IMR-90 (cell line): ENCODE measurements at regions not wholly inside any gene's neighbourhood (a gene's known extent, or its start where the extent isn't known, plus 50 kb on each side); places are given as distances from the start of the nearest gene placed in this dataset.

Source experiments
- ATAC-seq: fragments of 200-7000 bp; cut with Tn5 transposase; 2 replicates; pipeline ENCODE4 v1.9.1; 2020; ENCODE audit warnings: low read depth, mild to moderate bottlenecking, moderate library complexity
- BruUV-seq: library from RNA; stranded (reverse); fragments of 400-500 nt; replicated peaks from 2 replicates; lab custom pipeline; 2021; lab: Mats Ljungman, UMichigan
- CTCF ChIA-PET: fragments of 300-600 bp; formaldehyde crosslinking; extraction: SDS; loops from one replicate; lab custom pipeline; 2021; ENCODE audit warnings: antibody characterized with exemption; lab: Yijun Ruan, JAX
- POLR2A ChIA-PET: fragments of 300-600 bp; sonication (Branson Sonifier 250); formaldehyde crosslinking; loops from one replicate; lab custom pipeline; 2022; ENCODE audit warnings: antibody characterized with exemption; ENCODE audit not compliant: unreplicated experiment; lab: Charles Lee
- DNase-seq: peaks from one replicate; pipeline ENCODE4 v3.0.0; 2013
- H2AFZ ChIP-seq: replicated peaks from 2 replicates; pipeline ENCODE3; 2013; ENCODE audit warnings: low read length, mild to moderate bottlenecking; ENCODE audit not compliant: poor library complexity
- H2AK5ac ChIP-seq: 2 replicates; pipeline ENCODE4 v1.6.1; 2013; ENCODE audit warnings: low read depth, low read length, inconsistent platforms
- H2AK9ac ChIP-seq: replicated peaks from 2 replicates; pipeline ENCODE3; 2013; ENCODE audit warnings: mild to moderate bottlenecking, low read depth, low read length, moderate library complexity; ENCODE audit not compliant: poor library complexity
- H2BK120ac ChIP-seq: 2 replicates; pipeline ENCODE4 v1.6.1; 2013; ENCODE audit warnings: low read depth, low read length, inconsistent platforms
- H2BK15ac ChIP-seq: 3 replicates; pipeline ENCODE4 v1.6.1; 2013; ENCODE audit warnings: low read depth, low read length, inconsistent platforms
- H2BK20ac ChIP-seq: 2 replicates; pipeline ENCODE4 v1.6.1; 2013; ENCODE audit warnings: low read depth, mild to moderate bottlenecking, inconsistent platforms, low read length, moderate library complexity
- H2BK5ac ChIP-seq: 2 replicates; pipeline ENCODE4 v1.6.1; 2013; ENCODE audit warnings: mild to moderate bottlenecking, low read depth, low read length, inconsistent platforms; ENCODE audit not compliant: poor library complexity, severe bottlenecking
- H3K14ac ChIP-seq: replicated peaks from 2 replicates; pipeline ENCODE4 v1.6.1; 2013; ENCODE audit warnings: low read depth, low read length, inconsistent platforms
- H3K18ac ChIP-seq: 2 replicates; pipeline ENCODE4 v1.6.1; 2013; ENCODE audit warnings: low read depth, low read length, control low read depth
- H3K23ac ChIP-seq: 2 replicates; pipeline ENCODE4 v1.6.1; 2013; ENCODE audit warnings: low read depth, low read length, inconsistent platforms
- H3K27ac ChIP-seq: 2 replicates; pipeline ENCODE4 v1.5.1; 2013; ENCODE audit warnings: mild to moderate bottlenecking, control low read depth, low read length; ENCODE audit not compliant: insufficient read depth
- H3K27me3 ChIP-seq: 2 replicates; pipeline ENCODE4 v1.6.1; 2013; ENCODE audit warnings: low read length; ENCODE audit not compliant: control insufficient read depth, insufficient read depth
- H3K36me3 ChIP-seq: 2 replicates; pipeline ENCODE4 v1.6.1; 2013; ENCODE audit warnings: low read length, mixed read lengths; ENCODE audit not compliant: control insufficient read depth, insufficient read depth
- H3K4ac ChIP-seq: 2 replicates; pipeline ENCODE4 v1.6.1; 2013; ENCODE audit warnings: low read depth, low read length, inconsistent platforms
- H3K4me1 ChIP-seq: 2 replicates; pipeline ENCODE4 v1.6.1; 2013; ENCODE audit warnings: low read length, mixed read lengths; ENCODE audit not compliant: control insufficient read depth, insufficient read depth
- H3K4me2 ChIP-seq: 2 replicates; pipeline ENCODE4 v1.6.1; 2013; ENCODE audit warnings: low read depth, mild to moderate bottlenecking, control low read depth, low read length, moderate library complexity
- H3K4me3 ChIP-seq: 2 replicates; pipeline ENCODE4 v1.5.1; 2013; ENCODE audit warnings: low read depth, mild to moderate bottlenecking, control low read depth, low read length, moderate library complexity; ENCODE audit not compliant: insufficient read depth
- H3K56ac ChIP-seq: 2 replicates; pipeline ENCODE4 v1.6.1; 2013; ENCODE audit warnings: low read length, inconsistent platforms; ENCODE audit not compliant: insufficient read depth; ENCODE audit errors: extremely low read depth
- H3K79me1 ChIP-seq, 2 experiments: 2 replicates each; pipeline ENCODE4 v1.6.1; 2013; ENCODE audit warnings: low read length in 2 of 2, inconsistent platforms in 1 of 2, low read depth in 1 of 2
- H3K9ac ChIP-seq: 2 replicates; pipeline ENCODE4 v1.6.1; 2013; ENCODE audit warnings: low read depth, low read length, control low read depth
- H3K9me1 ChIP-seq: 2 replicates; pipeline ENCODE4 v1.6.1; 2013; ENCODE audit warnings: low read length, inconsistent platforms; ENCODE audit not compliant: insufficient read depth
- H3K9me3 ChIP-seq: 2 replicates; pipeline ENCODE4 v1.6.1; 2013; ENCODE audit warnings: low read length; ENCODE audit not compliant: control insufficient read depth, insufficient read depth
- H4K20me1 ChIP-seq: 2 replicates; pipeline ENCODE4 v1.6.1; 2013; ENCODE audit warnings: low read length, inconsistent platforms; ENCODE audit not compliant: insufficient read depth
- H4K5ac ChIP-seq: 2 replicates; pipeline ENCODE4 v1.6.1; 2013; ENCODE audit warnings: mild to moderate bottlenecking, low read depth, low read length, control low read depth
- H4K8ac ChIP-seq, 2 experiments: 2 replicates each; pipeline ENCODE4 v1.6.1; 2013; ENCODE audit warnings: low read depth in 2 of 2, low read length in 2 of 2, control low read depth in 1 of 2, inconsistent platforms in 1 of 2
- H4K91ac ChIP-seq: 2 replicates; pipeline ENCODE4 v1.6.1; 2013; ENCODE audit warnings: low read depth, low read length, inconsistent platforms; ENCODE audit not compliant: insufficient read depth
- CEBPB ChIP-seq: IDR thresholded peaks from 2 replicates; pipeline ENCODE4 v1.6.1; 2012; ENCODE audit warnings: low read depth, low read length, improper control_type of control experiment
- MAFK ChIP-seq: IDR thresholded peaks from 2 replicates; pipeline ENCODE4 v1.6.1; 2012; ENCODE audit warnings: low read depth, low read length, improper control_type of control experiment
- MXI1 ChIP-seq: IDR thresholded peaks from 2 replicates; pipeline ENCODE4 v1.6.1; 2012; ENCODE audit warnings: low read depth, mild to moderate bottlenecking, low read length, moderate library complexity, borderline replicate concordance
- RAD21 ChIP-seq: IDR thresholded peaks from 2 replicates; pipeline ENCODE4 v1.6.1; 2012; ENCODE audit warnings: low read length, improper control_type of control experiment
- SMC3 ChIP-seq: fragments of 150-350 bp; IDR thresholded peaks from 2 replicates; pipeline ENCODE4 v1.6.1; 2016; ENCODE audit warnings: low read depth, mild to moderate bottlenecking, antibody characterized with exemption, low read length, moderate library complexity
- WGBS, 2 experiments: methylation state at CpG; one replicate each; pipeline versions ENCODE4 v1.1.5 to v1.1.7; 2013; ENCODE audit warnings: missing lambda C conversion rate in 2 of 2; ENCODE audit not compliant: insufficient read length in 1 of 2; ENCODE audit errors: extremely low coverage in 2 of 2; 5-methylcytosine and 5-hydroxymethylcytosine counted together
- dilution Hi-C: fragments of 300-500 bp; cut with HindIII; formaldehyde crosslinking; loops from one replicate; pipeline ENCODE4 v1.14.3; 2018; ENCODE audit warnings: low sequenced_read_pairs; ENCODE audit not compliant: unreplicated experiment
- in situ Hi-C: fragments of 300-500 bp; cut with MboI; formaldehyde crosslinking; loops from 3 replicates; pipeline ENCODE4 v1.14.3; 2019; ENCODE audit warnings: low sequenced_read_pairs, inconsistent platforms, mixed read lengths
- intact Hi-C: fragments of 100-400 bp; cut with micrococcal nuclease; formaldehyde crosslinking; loops from 2 replicates; pipeline ENCODE4 v1.10.0; 2022
- TF ChIP-seq, protein P1 (sequence below): fragments of 150-350 bp; IDR thresholded peaks from 2 replicates; pipeline ENCODE4 v1.6.1; 2016; ENCODE audit warnings: low read depth, mild to moderate bottlenecking, low read length, moderate library complexity, borderline replicate concordance

DNA sequence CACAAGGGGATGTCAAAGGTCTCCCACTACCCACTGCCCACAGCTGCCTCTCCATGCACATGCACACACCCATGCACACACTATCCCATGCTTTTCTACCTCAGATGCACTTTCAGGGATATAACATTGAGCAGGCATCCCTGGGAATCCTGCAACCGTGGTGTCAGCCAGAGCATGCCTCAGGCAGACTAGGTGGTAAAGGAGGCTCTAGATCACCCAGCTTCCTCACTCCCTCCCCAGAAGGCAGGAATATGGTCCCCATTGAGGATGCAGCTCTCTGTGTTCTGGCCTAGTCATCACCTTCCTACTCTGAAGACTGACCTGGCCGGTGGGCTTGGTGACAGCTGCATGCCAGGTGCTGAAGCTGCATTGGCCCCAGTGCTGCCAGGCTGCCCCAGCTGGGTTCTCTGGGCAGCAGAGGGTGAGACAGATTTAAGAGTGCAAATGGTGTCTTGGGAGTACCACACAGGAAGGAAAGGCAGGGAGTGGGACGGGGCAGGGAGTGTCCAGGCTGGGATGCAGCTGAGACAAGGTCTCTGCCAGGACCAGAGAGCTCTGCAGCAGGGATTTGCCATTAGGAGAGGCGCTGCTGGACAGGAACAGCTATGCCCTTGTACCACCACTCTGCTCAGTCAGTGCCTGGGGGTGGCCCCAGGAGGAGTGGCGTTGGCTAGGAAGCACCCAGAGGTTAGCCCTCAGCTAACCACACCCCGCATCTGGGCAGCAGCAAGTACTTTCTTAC is 53.4 kb upstream of the GDF10 start:
- H3K4me3 ChIP-seq: no peak overlapping the region
- H3K14ac ChIP-seq: no peak overlapping the region
- ChIA-PET CTCF (no interaction called here), POLR2A (no interaction called here)
- no peak overlapping the region for H2BK120ac ChIP-seq
- no peak overlapping the region for H2AK5ac ChIP-seq
- 60% methylated on average over 1 of the region's 6 CpGs; no CpG with 5 or more reads in 1 of the 2 experiments for WGBS, 2 experiments
- no peak overlapping the region for H3K9ac ChIP-seq
- no peak overlapping the region for H3K27ac ChIP-seq
- H4K8ac ChIP-seq: no peak overlapping the region
- TF ChIP-seq MXI1 (no peak), CEBPB (no peak), SMC3 (no peak), RAD21 (no peak), MAFK (no peak)
- TF ChIP-seq, protein P1, sequence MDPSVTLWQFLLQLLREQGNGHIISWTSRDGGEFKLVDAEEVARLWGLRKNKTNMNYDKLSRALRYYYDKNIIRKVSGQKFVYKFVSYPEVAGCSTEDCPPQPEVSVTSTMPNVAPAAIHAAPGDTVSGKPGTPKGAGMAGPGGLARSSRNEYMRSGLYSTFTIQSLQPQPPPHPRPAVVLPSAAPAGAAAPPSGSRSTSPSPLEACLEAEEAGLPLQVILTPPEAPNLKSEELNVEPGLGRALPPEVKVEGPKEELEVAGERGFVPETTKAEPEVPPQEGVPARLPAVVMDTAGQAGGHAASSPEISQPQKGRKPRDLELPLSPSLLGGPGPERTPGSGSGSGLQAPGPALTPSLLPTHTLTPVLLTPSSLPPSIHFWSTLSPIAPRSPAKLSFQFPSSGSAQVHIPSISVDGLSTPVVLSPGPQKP: no peak
- no peak overlapping the region for H2AK9ac ChIP-seq
- no peaks in the 10 kb centered on the region for H3K36me3 ChIP-seq
- no peak overlapping the region for H3K23ac ChIP-seq
- no peaks in the 10 kb centered on the region for H3K79me1 ChIP-seq
- intact Hi-C loops: no loop called here
- H3K9me3 ChIP-seq: no peaks in the 10 kb centered on the region
- H2BK15ac ChIP-seq: no peak overlapping the region
- in situ Hi-C loops: no loop called here
- no peak overlapping the region for H4K5ac ChIP-seq
- dilution Hi-C loops: no loop called here
- H3K27me3 ChIP-seq: peaks cover 32% of the 10 kb centered on the region
- H2BK20ac ChIP-seq: no peak overlapping the region
- H3K4ac ChIP-seq: no peak overlapping the region
- no peak overlapping the region for H2BK5ac ChIP-seq
- peaks cover 3% of the 10 kb centered on the region; the same call in 1 of the 2 replicates for H3K4me1 ChIP-seq
- DNase-seq: no peak
- H4K91ac ChIP-seq: no peak overlapping the region
- H2AFZ ChIP-seq: no peak overlapping the region
- no peak overlapping the region for H3K18ac ChIP-seq
- BruUV-seq: no TSS peak
- no peaks in the 10 kb centered on the region for H4K20me1 ChIP-seq
- no peak overlapping the region for H3K56ac ChIP-seq
- ATAC-seq: no peak
- no peak overlapping the region for H3K4me2 ChIP-seq
- H3K9me1 ChIP-seq: no peaks in the 10 kb centered on the region
